DOHH2 (cell line): ENCODE measurements at regions not wholly inside any gene's neighbourhood (a gene's known extent, or its start where the extent isn't known, plus 50 kb on each side); places are given as distances from the start of the nearest gene placed in this dataset.

Source experiments
- H3F3A ChIP-seq: fragments of 200-600 bp; sonication (generic), shearing (Covaris generic); 2 replicates; pipeline ENCODE4 v1.6.0; 2016; ENCODE audit warnings: antibody characterized with exemption, mild to moderate bottlenecking; ENCODE audit not compliant: control insufficient read depth, insufficient read depth
- H3K27ac ChIP-seq: fragments of 200-600 bp; sonication (generic); 2 replicates; pipeline ENCODE4 v1.5.1; 2014; ENCODE audit warnings: low read depth, mild to moderate bottlenecking, low read length, moderate library complexity
- H3K27me3 ChIP-seq: fragments of 200-600 bp; sonication (generic); 2 replicates; pipeline ENCODE4 v1.6.1; 2014; ENCODE audit warnings: mild to moderate bottlenecking, low read length, mixed read lengths; ENCODE audit not compliant: control insufficient read depth
- H3K36me3 ChIP-seq: fragments of 200-600 bp; sonication (generic); 2 replicates; pipeline ENCODE4 v1.6.1; 2014; ENCODE audit warnings: mild to moderate bottlenecking, low read length, moderate library complexity, mixed read lengths; ENCODE audit not compliant: control insufficient read depth
- H3K4me1 ChIP-seq: fragments of 200-600 bp; sonication (generic); 2 replicates; pipeline ENCODE4 v1.6.1; 2014; ENCODE audit warnings: mild to moderate bottlenecking, low read length, mixed read lengths; ENCODE audit not compliant: control insufficient read depth
- H3K4me2 ChIP-seq: fragments of 200-600 bp; sonication (generic); 2 replicates; pipeline ENCODE4 v1.6.0; 2014; ENCODE audit warnings: mild to moderate bottlenecking, low read length, moderate library complexity
- H3K4me3 ChIP-seq: fragments of 200-600 bp; sonication (generic); 2 replicates; pipeline ENCODE4 v1.5.1; 2014; ENCODE audit warnings: mild to moderate bottlenecking, low read length, mixed read lengths
- H3K79me2 ChIP-seq: fragments of 200-600 bp; sonication (generic); 2 replicates; pipeline ENCODE4 v1.6.1; 2014; ENCODE audit warnings: mild to moderate bottlenecking, low read length, mixed read lengths; ENCODE audit not compliant: control insufficient read depth
- H3K9me2 ChIP-seq: fragments of 200-600 bp; sonication (generic); replicated peaks from 2 replicates; pipeline ENCODE4 v1.6.1; 2014; ENCODE audit warnings: mild to moderate bottlenecking, low read length, mixed read lengths; ENCODE audit not compliant: control insufficient read depth
- H3K9me3 ChIP-seq: fragments of 200-600 bp; sonication (generic); 2 replicates; pipeline ENCODE4 v1.6.1; 2014; ENCODE audit warnings: antibody characterized with exemption, low read length, mixed read lengths; ENCODE audit not compliant: control insufficient read depth, insufficient read depth
- H4K20me1 ChIP-seq: fragments of 200-600 bp; sonication (generic); 2 replicates; pipeline ENCODE4 v1.6.0; 2014; ENCODE audit warnings: low read depth, mild to moderate bottlenecking, antibody characterized with exemption, low read length, moderate library complexity; ENCODE audit not compliant: control insufficient read depth, insufficient read depth
- CTCF ChIP-seq: fragments of 200-600 bp; sonication (generic); IDR thresholded peaks from one replicate; pipeline ENCODE4 v1.5.1; 2014; ENCODE audit warnings: antibody characterized with exemption, mild to moderate bottlenecking, low read depth, low read length; ENCODE audit not compliant: poor library complexity, severe bottlenecking
- EZH2phosphoT487 ChIP-seq: fragments of 200-600 bp; sonication (generic); IDR thresholded peaks from 2 replicates; pipeline ENCODE4 v1.6.1; 2017; ENCODE audit warnings: borderline replicate concordance, mild to moderate bottlenecking, antibody characterized with exemption, low read length, moderate library complexity, mixed read lengths

DNA sequence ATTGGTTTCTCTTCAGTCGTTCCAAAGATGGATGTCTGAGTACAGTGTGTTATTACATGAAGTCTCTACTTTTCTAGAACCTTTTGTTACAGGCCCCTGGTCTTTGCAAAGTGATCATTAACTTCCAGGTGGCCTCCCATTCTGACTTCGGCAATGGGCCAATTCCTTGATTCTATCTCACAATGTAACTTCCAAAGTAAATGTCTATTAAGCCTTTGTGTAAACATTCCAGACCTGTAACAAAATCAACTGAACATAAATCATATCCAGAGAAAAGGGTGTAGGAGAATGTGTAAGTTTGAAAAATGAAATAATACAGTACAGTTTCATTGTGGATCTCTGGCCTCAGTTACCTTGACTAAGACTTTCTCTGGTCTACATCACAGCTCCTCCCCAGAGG lies 187.8 kb upstream of the JAG1 start:
- no peaks in the 10 kb centered on the region for H3K4me1 ChIP-seq
- H3K27me3 ChIP-seq, result no peaks in the 10 kb centered on the region
- no peak overlapping the region for H3K4me2 ChIP-seq
- H3F3A ChIP-seq, result no peaks in the 10 kb centered on the region
- no peaks in the 10 kb centered on the region for H3K9me3 ChIP-seq
- H3K9me2 ChIP-seq, result no peaks in the 10 kb centered on the region
- TF ChIP-seq CTCF (no peak), EZH2phosphoT487 (no peak)
- no peak overlapping the region for H3K4me3 ChIP-seq
- no peaks in the 10 kb centered on the region for H3K36me3 ChIP-seq
- H3K27ac ChIP-seq, result no peak overlapping the region
- H3K79me2 ChIP-seq, result no peaks in the 10 kb centered on the region
- H4K20me1 ChIP-seq, result no peaks in the 10 kb centered on the region

GRCh38 chr20:10863337-10864060 lies 189.7 kb upstream of the JAG1 start:
- no peaks in the 10 kb centered on the region for H4K20me1 ChIP-seq
- H3K4me1 ChIP-seq, result no peaks in the 10 kb centered on the region
- no peaks in the 10 kb centered on the region for H3K79me2 ChIP-seq
- H3K9me2 ChIP-seq, result no peaks in the 10 kb centered on the region
- H3K36me3 ChIP-seq, result no peaks in the 10 kb centered on the region
- no peak overlapping the region for H3K4me2 ChIP-seq
- no peaks in the 10 kb centered on the region for H3K9me3 ChIP-seq
- no peak overlapping the region for H3K27ac ChIP-seq
- H3K4me3 ChIP-seq, result no peak overlapping the region
- no peaks in the 10 kb centered on the region for H3K27me3 ChIP-seq
- no peaks in the 10 kb centered on the region for H3F3A ChIP-seq
- TF ChIP-seq EZH2phosphoT487, result no peak
- TF ChIP-seq CTCF, result no peak

GRCh38 chr20:10864076-10864672 lies 190.4 kb upstream of the JAG1 start:
- H3F3A ChIP-seq, result no peaks in the 10 kb centered on the region
- H3K9me3 ChIP-seq, result no peaks in the 10 kb centered on the region
- H3K4me3 ChIP-seq, result no peak overlapping the region
- no peaks in the 10 kb centered on the region for H3K36me3 ChIP-seq
- TF ChIP-seq CTCF (no peak), EZH2phosphoT487 (no peak)
- no peaks in the 10 kb centered on the region for H3K79me2 ChIP-seq
- no peak overlapping the region for H3K27ac ChIP-seq
- no peaks in the 10 kb centered on the region for H3K9me2 ChIP-seq
- no peaks in the 10 kb centered on the region for H3K4me1 ChIP-seq
- no peaks in the 10 kb centered on the region for H4K20me1 ChIP-seq
- H3K27me3 ChIP-seq, result no peaks in the 10 kb centered on the region
- no peak overlapping the region for H3K4me2 ChIP-seq
